GM18909 (cell line): ENCODE measurements at regions not wholly inside any gene's neighbourhood (a gene's known extent, or its start where the extent isn't known, plus 50 kb on each side); places are given as distances from the start of the nearest gene placed in this dataset.

ENCODE experiments used
- ATAC-seq: cut with Tn5 transposase; IDR thresholded peaks from one replicate; pipeline ENCODE4 v1.9.1; 2021; ENCODE audit warnings: mild to moderate bottlenecking; ENCODE audit not compliant: unreplicated experiment, poor library complexity

- no peak for ATAC-seq
Measured at GRCh38 chr6:133629970-133630369, 258.9 kb upstream of the TCF21 start.

GRCh38 chr6:133630651-133631050, 258.3 kb upstream of the TCF21 start:
- no peak for ATAC-seq

GRCh38 chr6:133631421-133631820, 257.5 kb upstream of the TCF21 start:
- no peak for ATAC-seq

- no peak for ATAC-seq
Measured at GRCh38 chr6:133632206-133632605, 256.7 kb upstream of the TCF21 start.

- no peak for ATAC-seq
Measured at GRCh38 chr6:133632906-133633305, 256.0 kb upstream of the TCF21 start.

GRCh38 chr6:133634474-133634873, 254.4 kb upstream of the TCF21 start:
- ATAC-seq = no peak

GRCh38 chr6:133635447-133635846, 253.5 kb upstream of the TCF21 start:
- no peak for ATAC-seq

- no peak for ATAC-seq
Measured at GRCh38 chr6:133637436-133637835, 251.5 kb upstream of the TCF21 start.

- ATAC-seq = no peak
Measured at GRCh38 chr6:133637874-133638273, 251.0 kb upstream of the TCF21 start.

- no peak for ATAC-seq
Measured at GRCh38 chr6:133641104-133641503, 247.8 kb upstream of the TCF21 start.

GRCh38 chr6:133644548-133644891, 244.4 kb upstream of the TCF21 start:
- no peak for ATAC-seq

- ATAC-seq = no peak
Measured at GRCh38 chr6:133644892-133645619, 243.9 kb upstream of the TCF21 start.

- ATAC-seq = no peak
Measured at GRCh38 chr6:133645966-133646740, 242.8 kb upstream of the TCF21 start.

- no peak for ATAC-seq
Measured at GRCh38 chr6:133648581-133648980, 240.3 kb upstream of the TCF21 start.

GRCh38 chr6:133671376-133671775, 217.5 kb upstream of the TCF21 start:
- ATAC-seq = no peak

- no peak for ATAC-seq
Measured at GRCh38 chr6:133673056-133673455, 215.9 kb upstream of the TCF21 start.

GRCh38 chr6:133674661-133675060, 214.3 kb upstream of the TCF21 start:
- ATAC-seq = no peak

GRCh38 chr6:133680994-133681393, 207.9 kb upstream of the TCF21 start:
- no peak for ATAC-seq

GRCh38 chr6:133681891-133682290, 207.0 kb upstream of the TCF21 start:
- no peak for ATAC-seq

- ATAC-seq = no peak
Measured at GRCh38 chr6:133682506-133683307, 206.2 kb upstream of the TCF21 start.

GRCh38 chr6:133683308-133683580, 205.7 kb upstream of the TCF21 start:
- no peak for ATAC-seq
